HG03039 (cell line): ENCODE measurements at regions not wholly inside any gene's neighbourhood (a gene's known extent, or its start where the extent isn't known, plus 50 kb on each side); places are given as distances from the start of the nearest gene placed in this dataset.

Experiments used
- ATAC-seq: cut with Tn5 transposase; IDR thresholded peaks from one replicate; pipeline ENCODE4 v1.9.1; 2021; ENCODE audit warnings: mild to moderate bottlenecking, moderate library complexity; ENCODE audit not compliant: unreplicated experiment

GRCh38 chr12:132426349-132427173 is 63.4 kb upstream of the FBRSL1 start:
- no peak for ATAC-seq

- ATAC-seq: no peak
These were observed 65.1 kb upstream of the FBRSL1 start for GRCh38 chr12:132424811-132425210.

GRCh38 chr12:132423820-132424645 is 65.9 kb upstream of the FBRSL1 start:
- ATAC-seq: no peak

- ATAC-seq: no peak
These were observed 66.6 kb upstream of the FBRSL1 start for GRCh38 chr12:132423251-132423819.

- ATAC-seq: no peak
These were observed 67.4 kb upstream of the FBRSL1 start for GRCh38 chr12:132422381-132423043.

GRCh38 chr12:132422040-132422380 is 67.9 kb upstream of the FBRSL1 start:
- ATAC-seq: no peak

GRCh38 chr12:132419631-132420246 is 70.2 kb upstream of the FBRSL1 start:
- no peak for ATAC-seq

- no peak for ATAC-seq
These were observed 71.5 kb upstream of the FBRSL1 start for GRCh38 chr12:132418393-132418925.

GRCh38 chr12:132417741-132418140 is 72.2 kb upstream of the FBRSL1 start:
- ATAC-seq: no peak

- ATAC-seq: no peak
These were observed 73.1 kb upstream of the FBRSL1 start for GRCh38 chr12:132416827-132417226.

GRCh38 chr12:132416121-132416673 is 73.8 kb upstream of the FBRSL1 start:
- no peak for ATAC-seq

- no peak for ATAC-seq
These were observed 74.4 kb upstream of the FBRSL1 start for GRCh38 chr12:132415327-132416120.

- peak; percentile 80 for ATAC-seq
These were observed 75.2 kb upstream of the FBRSL1 start for GRCh38 chr12:132414634-132415326.

- no peak for ATAC-seq
These were observed 75.9 kb upstream of the FBRSL1 start for GRCh38 chr12:132413931-132414588.

- ATAC-seq: no peak
These were observed 78.5 kb upstream of the FBRSL1 start for GRCh38 chr12:132411457-132411856.

GRCh38 chr12:132410849-132411248 is 79.1 kb upstream of the FBRSL1 start:
- ATAC-seq: no peak

GRCh38 chr12:132410296-132410625 is 79.7 kb upstream of the FBRSL1 start:
- no peak for ATAC-seq

- ATAC-seq: no peak
These were observed 80.3 kb upstream of the FBRSL1 start for GRCh38 chr12:132409495-132410295.
